K562 (cell line): ENCODE measurements at regions not wholly inside any gene's neighbourhood (a gene's known extent, or its start where the extent isn't known, plus 50 kb on each side); places are given as distances from the start of the nearest gene placed in this dataset.

ENCODE experiments used
- BRD4 ChIP-seq: fragments of 200-600 bp; sonication (generic); IDR thresholded peaks from 2 replicates; pipeline ENCODE4 v1.6.1; 2017; ENCODE audit warnings: inconsistent platforms
- GTF2F1 ChIP-seq: IDR thresholded peaks from 2 replicates; pipeline ENCODE4 v1.6.1; 2011; ENCODE audit warnings: low read depth, low read length, improper control_type of control experiment
- HMBOX1 ChIP-seq: sonication (generic); IDR thresholded peaks from 2 replicates; pipeline ENCODE4 v1.6.1; 2016
- KHSRP ChIP-seq: fragments of 450-650 bp; IDR thresholded peaks from 2 replicates; pipeline ENCODE4 v1.6.1; 2017
- PTTG1 ChIP-seq: fragments of 450-650 bp; IDR thresholded peaks from 2 replicates; pipeline ENCODE4 v1.6.1; 2016; ENCODE audit warnings: low read depth, mild to moderate bottlenecking, missing genetic modification characterization, missing compliant biosample characterization
- SAP30 ChIP-seq: fragments of 200-600 bp; sonication (generic); IDR thresholded peaks from 2 replicates; pipeline ENCODE4 v1.6.1; 2012; ENCODE audit warnings: borderline replicate concordance, low read depth, mild to moderate bottlenecking, moderate library complexity, low read length, control low read depth, inconsistent platforms; ENCODE audit not compliant: insufficient read depth, poor library complexity, severe bottlenecking
- STAG1 ChIP-seq: sonication (generic); formaldehyde crosslinking; IDR thresholded peaks from 2 replicates; pipeline ENCODE4 v1.5.0; 2020; ENCODE audit warnings: missing genetic modification reagents, borderline replicate concordance
- STAT5A ChIP-seq: IDR thresholded peaks from 2 replicates; pipeline ENCODE4 v1.6.1; 2012; ENCODE audit warnings: low read length, inconsistent platforms, borderline replicate concordance
- TEAD1 ChIP-seq, 2 experiments: fragments of 450-650 bp in 1 of 2; sonication (generic) in 1 of 2; formaldehyde crosslinking; IDR thresholded peaks; 2 replicates each; pipeline versions ENCODE4 v1.4.0 to v1.8.0; 2020 to 2022; ENCODE audit warnings: mild to moderate bottlenecking in 2 of 2, missing genetic modification reagents in 1 of 2
- ZBTB17 ChIP-seq: fragments of 450-650 bp; formaldehyde crosslinking; IDR thresholded peaks from 2 replicates; pipeline ENCODE4 v1.4.0; 2020; ENCODE audit warnings: mild to moderate bottlenecking
- ZFPM2 ChIP-seq: fragments of 250-450 bp; sonication (Bioruptor Pico); IDR thresholded peaks from 2 replicates; pipeline ENCODE4 v1.5.1; 2022; ENCODE audit warnings: mild to moderate bottlenecking
- ZMIZ1 ChIP-seq, 2 experiments: fragments of 150-350 bp in 1 of 2; IDR thresholded peaks; 2 replicates each; pipeline ENCODE4 v1.6.1; 2012 to 2016; ENCODE audit warnings: low read depth in 2 of 2, low read length in 2 of 2, mild to moderate bottlenecking in 1 of 2, moderate library complexity in 1 of 2
- ZNF133 ChIP-seq: fragments of 250-450 bp; sonication (Bioruptor Pico); IDR thresholded peaks from 2 replicates; pipeline ENCODE4 v1.4.0; 2020; ENCODE audit warnings: mild to moderate bottlenecking
- ZNF174 ChIP-seq: fragments of 250-450 bp; sonication (Bioruptor Pico); IDR thresholded peaks from 2 replicates; pipeline ENCODE4 v1.4.0; 2020; ENCODE audit warnings: mild to moderate bottlenecking
- ZNF253 ChIP-seq: fragments of 250-450 bp; sonication (Bioruptor Pico); conservative IDR thresholded peaks from 2 replicates; pipeline ENCODE4 v1.6.1; 2021; ENCODE audit warnings: mild to moderate bottlenecking
- ZNF311 ChIP-seq: fragments of 250-450 bp; sonication (Bioruptor Pico); IDR thresholded peaks from 2 replicates; pipeline ENCODE4 v1.4.0; 2020; ENCODE audit warnings: mild to moderate bottlenecking, moderate library complexity
- ZNF324 ChIP-seq: fragments of 250-450 bp; sonication (Bioruptor Pico); IDR thresholded peaks from 2 replicates; pipeline ENCODE4 v1.4.0; 2020; ENCODE audit warnings: mild to moderate bottlenecking
- ZNF41 ChIP-seq: fragments of 250-450 bp; sonication (Bioruptor Pico); conservative IDR thresholded peaks from 2 replicates; pipeline ENCODE4 v1.4.0; 2020; ENCODE audit warnings: mild to moderate bottlenecking
- ZNF512 ChIP-seq: IDR thresholded peaks from 2 replicates; pipeline ENCODE4 v1.6.1; 2016; ENCODE audit warnings: missing genetic modification characterization, missing compliant biosample characterization
- ZNF764 ChIP-seq: fragments of 250-450 bp; sonication (Bioruptor Pico); IDR thresholded peaks from 2 replicates; pipeline ENCODE4 v1.4.0; 2020; ENCODE audit warnings: low read depth, mild to moderate bottlenecking, moderate library complexity
- TF ChIP-seq, protein P1 (sequence below), 2 experiments: fragments of 200-800 bp in 1 of 2; sonication (Bioruptor generic) in 1 of 2; sonication (generic) in 1 of 2; formaldehyde crosslinking in 1 of 2; IDR thresholded peaks in 1 of 2; conservative IDR thresholded peaks in 1 of 2; 2 replicates each; pipeline versions ENCODE4 v1.5.0 to v1.6.1; 2016 to 2020; ENCODE audit warnings: missing compliant biosample characterization in 1 of 2, missing genetic modification characterization in 1 of 2, missing genetic modification reagents in 1 of 2

DNA sequence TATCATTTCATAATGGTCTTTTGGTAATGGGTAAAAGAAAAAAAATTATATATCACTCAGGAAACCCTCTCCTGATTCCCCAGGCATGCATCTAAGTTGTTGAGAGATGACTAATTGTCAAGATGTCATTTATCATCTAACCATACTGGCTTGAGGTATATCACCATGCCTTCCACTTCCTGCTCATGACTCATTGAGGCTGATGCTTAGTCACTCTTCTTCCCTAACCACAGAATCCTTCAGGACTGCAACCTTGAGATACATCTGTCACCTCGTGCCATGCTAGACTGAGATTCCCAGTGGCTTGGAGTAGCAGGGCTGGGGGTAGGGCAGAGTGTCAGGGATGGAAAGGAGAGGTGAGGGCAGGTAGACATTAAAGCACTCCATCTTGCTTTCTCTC, 782.5 kb upstream of the INTU start (continued):
- TF ChIP-seq ZNF174 (CRISPR knock-in tag), result no peak
- no peak for TF ChIP-seq ZNF764 (CRISPR knock-in tag)
- peak; percentile 79 for TF ChIP-seq HMBOX1
- no peak for TF ChIP-seq TEAD1 (CRISPR knock-in tag; IDR thresholded peaks at IDR 0.05)
- no peak for TF ChIP-seq ZBTB17 (CRISPR knock-in tag)
- TF ChIP-seq, protein P1, sequence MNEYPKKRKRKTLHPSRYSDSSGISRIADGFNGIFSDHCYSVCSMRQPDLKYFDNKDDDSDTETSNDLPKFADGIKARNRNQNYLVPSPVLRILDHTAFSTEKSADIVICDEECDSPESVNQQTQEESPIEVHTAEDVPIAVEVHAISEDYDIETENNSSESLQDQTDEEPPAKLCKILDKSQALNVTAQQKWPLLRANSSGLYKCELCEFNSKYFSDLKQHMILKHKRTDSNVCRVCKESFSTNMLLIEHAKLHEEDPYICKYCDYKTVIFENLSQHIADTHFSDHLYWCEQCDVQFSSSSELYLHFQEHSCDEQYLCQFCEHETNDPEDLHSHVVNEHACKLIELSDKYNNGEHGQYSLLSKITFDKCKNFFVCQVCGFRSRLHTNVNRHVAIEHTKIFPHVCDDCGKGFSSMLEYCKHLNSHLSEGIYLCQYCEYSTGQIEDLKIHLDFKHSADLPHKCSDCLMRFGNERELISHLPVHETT (CRISPR knock-in tag; conservative IDR thresholded peaks at IDR 0.05 in 1 of 2, IDR thresholded peaks at IDR 0.05 in 1 of 2), result peak in 1 of 2 experiments; percentile 52; a peak in 1 of 4 replicates
- TF ChIP-seq ZNF133 (CRISPR knock-in tag), result no peak
- no peak for TF ChIP-seq PTTG1 (tag)
- TF ChIP-seq ZNF311 (CRISPR knock-in tag), result no peak
- peak; percentile 73 for TF ChIP-seq STAT5A
- no peak for TF ChIP-seq STAG1 (CRISPR knock-in tag)
- no peak for TF ChIP-seq GTF2F1
- TF ChIP-seq BRD4, result no peak
- no peak for TF ChIP-seq ZNF253
- TF ChIP-seq ZNF512 (tag), result no peak
- TF ChIP-seq ZMIZ1 (IDR thresholded peaks at IDR 0.05; ENCODE audit: low read depth in 2 of 2, low read length in 2 of 2), result peak in 1 of 2 experiments; percentile 70; a peak in 1 of 4 replicates
- TF ChIP-seq KHSRP, result no peak
- TF ChIP-seq SAP30, result no peak
- TF ChIP-seq ZNF324 (CRISPR knock-in tag), result no peak
- no peak for TF ChIP-seq ZNF41 (CRISPR knock-in tag)
- no peak for TF ChIP-seq ZFPM2 (CRISPR knock-in tag)
